NCI-H146 (cell line): ENCODE measurements at regions not wholly inside any gene's neighbourhood (a gene's known extent, or its start where the extent isn't known, plus 50 kb on each side); places are given as distances from the start of the nearest gene placed in this dataset.
A peak's percentile ranks its signal among the peaks of the same experiment; 100 is the strongest.
"Not testable (repeated sequence)": the region's sequence is repeated elsewhere in the genome, so short reads cannot be mapped to it uniquely, and the experiment has no call there.

Experiments
- DNase-seq: peaks from one replicate; lab custom pipeline; 2025; lab: John Stamatoyannopoulos, UW

DNA sequence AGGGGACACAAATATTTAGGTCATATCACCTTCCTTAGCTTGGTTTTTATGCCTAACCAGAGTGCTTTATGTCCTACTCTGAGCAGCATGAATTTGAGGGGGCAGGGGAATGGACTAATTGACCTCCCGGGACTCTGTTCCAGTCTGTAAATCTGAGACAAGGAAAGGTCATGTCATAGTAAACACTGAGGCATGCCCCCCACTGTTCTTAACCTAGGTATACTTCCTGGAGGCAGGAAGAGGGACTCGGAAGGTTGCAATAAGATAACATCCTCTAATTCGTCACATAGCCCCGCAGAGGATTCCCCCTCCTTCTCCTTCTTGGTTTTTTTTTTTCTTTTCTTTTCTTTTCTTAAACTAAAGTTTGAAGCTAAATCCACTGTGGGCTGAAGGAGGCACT, 540.3 kb upstream of the CADM1 start:
- no peak for DNase-seq

DNA sequence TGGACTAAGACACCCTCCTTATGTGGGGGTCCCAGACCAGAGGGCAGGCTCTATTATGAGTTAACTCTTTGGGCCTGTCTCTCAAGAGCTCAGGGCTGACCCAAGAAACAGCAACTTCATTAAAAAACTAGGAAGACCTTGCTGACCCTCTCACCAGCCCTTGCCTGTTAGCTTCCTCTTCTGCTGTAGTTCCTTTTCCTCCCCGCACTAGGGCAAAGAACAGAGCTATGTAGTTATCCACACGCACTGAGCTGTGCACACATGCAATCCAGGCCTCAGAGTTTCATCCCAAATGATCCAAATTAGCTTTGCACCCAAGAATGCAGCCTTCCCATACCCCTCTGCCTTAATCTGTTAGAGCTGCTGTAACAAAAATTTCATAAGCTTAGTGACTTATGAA, 539.6 kb upstream of the CADM1 start:
- DNase-seq, result no peak

GRCh38 chr11:116043059-116043458, 538.8 kb upstream of the CADM1 start:
- not testable (repeated sequence) for DNase-seq

- no peak for DNase-seq
Measured at GRCh38 chr11:116042146-116042545, 537.9 kb upstream of the CADM1 start.

DNA sequence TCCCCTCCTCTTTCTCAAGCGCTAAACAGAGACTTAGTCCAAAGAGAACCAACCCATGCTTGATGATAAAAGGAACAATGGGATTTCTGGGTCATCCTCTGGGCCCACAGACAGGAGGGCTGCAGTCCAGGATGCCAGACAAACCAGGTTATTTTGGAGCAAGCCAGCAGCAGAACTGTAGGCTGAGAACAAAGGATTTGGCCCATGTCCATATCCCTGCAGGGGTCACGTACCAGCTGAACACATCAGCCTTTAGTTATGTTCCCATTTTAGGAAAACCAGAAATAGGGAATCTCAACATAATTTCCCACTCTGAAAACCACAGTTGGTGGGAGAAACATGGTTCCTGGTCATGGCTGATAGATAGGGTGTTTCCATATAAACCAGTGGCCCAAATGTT, 533.6 kb upstream of the CADM1 start:
- DNase-seq, result peak; percentile 74

DNA sequence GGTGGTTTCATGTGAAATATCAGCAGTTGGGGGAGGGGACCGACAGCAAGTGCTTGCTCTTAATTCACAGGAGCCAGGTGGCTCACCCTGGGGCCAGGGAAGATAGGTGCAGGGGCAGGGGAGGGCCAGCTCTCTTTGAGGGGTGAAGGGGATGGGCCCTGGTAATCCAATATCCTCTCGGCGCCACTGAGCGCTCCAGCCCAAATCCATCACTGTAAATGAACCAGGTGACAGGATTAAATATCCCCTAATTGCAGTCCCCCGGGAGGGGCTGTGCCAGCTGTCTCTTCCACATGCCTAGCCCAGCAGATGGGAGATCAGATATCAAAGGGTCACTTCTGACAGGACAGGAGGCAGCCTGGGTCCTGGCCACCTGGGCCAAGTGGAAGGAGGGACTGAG, 531.8 kb upstream of the CADM1 start:
- DNase-seq, result peak; percentile 99

- DNase-seq, result peak; percentile 76
Measured at GRCh38 chr11:116033931-116034553, 529.8 kb upstream of the CADM1 start.

- no peak for DNase-seq
Measured at GRCh38 chr11:116030697-116031331, 526.6 kb upstream of the CADM1 start.

DNA sequence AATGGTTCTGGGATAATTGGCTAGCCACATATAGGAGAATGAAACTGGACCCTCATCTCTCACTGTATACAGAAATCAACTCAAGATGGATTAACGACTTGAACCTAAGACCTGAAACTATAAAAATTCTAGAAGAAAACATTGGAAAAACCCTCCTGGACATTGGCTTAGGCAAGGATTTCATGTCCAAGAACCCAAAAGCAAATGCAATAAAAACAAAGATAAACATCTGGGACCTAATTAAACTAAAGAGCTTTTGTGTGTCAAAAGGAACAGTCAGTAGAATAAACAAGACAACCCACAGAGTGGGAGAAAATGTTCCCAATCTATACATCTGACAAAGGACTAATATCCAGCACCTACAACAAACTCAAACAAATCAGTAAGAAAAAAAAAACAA, 524.3 kb upstream of the CADM1 start:
- DNase-seq, result peak; percentile 53

DNA sequence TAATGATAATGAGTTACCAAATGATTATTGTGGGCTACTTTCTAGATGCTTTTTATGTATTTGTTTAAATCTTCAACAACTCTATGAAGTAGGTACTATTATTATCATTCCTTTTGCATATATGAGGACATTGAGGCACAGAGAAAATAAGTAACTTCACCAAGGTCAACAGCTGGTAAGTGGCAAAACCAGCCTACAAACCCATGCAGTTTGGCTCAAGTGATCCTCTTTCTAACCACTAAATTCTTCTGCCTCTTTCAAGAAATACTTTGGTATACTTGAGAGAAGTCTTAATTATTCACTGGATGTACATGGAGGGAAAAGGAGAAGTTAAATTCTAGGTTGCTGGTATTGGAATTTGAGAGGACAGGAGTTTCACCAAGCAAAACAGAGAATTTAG, 495.2 kb upstream of the CADM1 start:
- no peak for DNase-seq

- no peak for DNase-seq
Measured at GRCh38 chr11:115996808-115997188, 492.6 kb upstream of the CADM1 start.

GRCh38 chr11:115996125-115996807, 492.1 kb upstream of the CADM1 start:
- no peak for DNase-seq

- DNase-seq, result no peak
Measured at GRCh38 chr11:115993590-115993989, 489.4 kb upstream of the CADM1 start.

DNA sequence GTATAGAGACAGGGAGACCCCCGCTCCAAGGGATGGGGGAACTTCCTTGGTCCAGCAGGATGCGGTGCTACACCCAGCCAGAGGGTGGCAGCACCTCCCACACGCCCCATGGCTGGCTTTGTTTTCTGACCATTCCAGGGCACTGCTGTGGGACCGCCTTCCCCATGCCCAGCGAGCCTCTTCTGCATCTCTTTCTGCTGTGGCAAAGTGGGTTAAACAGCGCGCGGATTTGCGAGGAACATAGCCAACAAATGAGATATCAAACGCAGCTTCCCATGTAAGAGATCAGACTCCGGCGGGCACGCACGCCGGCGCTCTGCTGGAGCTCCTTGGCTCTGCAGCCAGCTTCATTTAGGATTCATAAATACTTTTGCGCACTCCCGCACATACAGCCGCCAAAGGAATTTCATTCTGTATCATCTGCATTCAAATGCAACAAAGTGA, 485.8 kb upstream of the CADM1 start:
- peak; percentile 12 for DNase-seq

DNA sequence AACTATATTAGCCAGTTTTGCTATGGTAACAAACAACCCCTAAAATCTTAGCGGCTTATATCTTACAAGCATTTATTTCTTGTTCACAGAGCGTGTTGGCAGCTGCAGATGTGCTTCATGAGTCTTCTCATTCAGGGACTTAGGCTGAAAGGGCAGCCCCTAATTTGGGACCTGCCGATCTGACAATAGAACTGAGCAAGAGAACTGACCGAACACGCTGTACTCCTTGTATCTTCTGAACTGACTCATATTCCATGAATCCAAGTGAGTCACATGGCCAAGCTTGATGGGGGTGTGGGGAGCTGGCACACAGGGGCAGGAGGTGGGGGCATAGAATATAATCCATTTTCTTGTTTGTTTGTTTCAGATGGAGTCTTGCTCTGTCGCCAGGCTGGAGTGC, 481.7 kb upstream of the CADM1 start:
- no peak for DNase-seq

- DNase-seq, result no peak
Measured at GRCh38 chr11:115984228-115984627, 480.0 kb upstream of the CADM1 start.

- DNase-seq, result no peak
Measured at GRCh38 chr11:115982666-115983065, 478.5 kb upstream of the CADM1 start.

GRCh38 chr11:115981814-115982471, 477.7 kb upstream of the CADM1 start:
- no peak for DNase-seq

- no peak for DNase-seq
Measured at GRCh38 chr11:115981104-115981481, 476.9 kb upstream of the CADM1 start.

DNA sequence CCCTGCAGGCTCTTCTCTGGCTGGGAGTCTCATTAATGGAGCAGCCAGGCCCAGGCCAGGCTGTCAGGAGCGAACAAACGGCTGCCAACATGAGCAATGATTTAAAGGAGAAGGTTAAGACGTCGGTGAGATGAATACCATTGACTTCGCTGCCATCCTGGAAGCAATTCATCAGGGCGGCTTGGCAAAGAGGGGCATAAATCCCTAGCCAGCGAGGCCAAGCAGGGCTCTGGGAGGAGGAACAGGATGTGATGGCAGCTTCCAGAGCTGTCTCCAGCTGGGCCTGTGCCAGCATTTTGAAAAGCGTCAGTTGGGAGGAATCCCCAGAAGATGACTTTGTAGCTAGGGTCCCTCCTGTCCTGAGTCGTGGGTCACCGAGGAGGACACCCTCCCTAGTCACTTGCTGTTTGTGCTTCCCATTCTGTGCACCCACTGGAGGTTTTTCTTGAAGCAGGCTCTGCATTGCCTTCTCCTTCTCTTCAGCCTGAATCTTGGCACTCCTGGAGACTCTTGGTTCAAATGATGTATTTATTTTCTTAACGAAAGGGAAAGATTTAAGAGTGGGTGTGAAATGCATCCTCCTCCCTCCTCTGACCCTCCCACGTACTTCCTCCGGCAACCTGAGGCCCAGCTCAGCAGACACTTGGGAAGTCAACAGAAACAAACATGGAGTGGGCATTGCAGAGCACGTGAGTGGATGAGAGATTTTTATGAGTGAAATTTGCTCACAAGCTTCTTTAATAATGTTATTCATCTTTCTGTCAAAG, 476.3 kb upstream of the CADM1 start:
- DNase-seq, result no peak

GRCh38 chr11:115974703-115975102, 470.5 kb upstream of the CADM1 start:
- no peak for DNase-seq

GRCh38 chr11:115967203-115967602, 463.0 kb upstream of the CADM1 start:
- peak; percentile 60 for DNase-seq
